NCI-H1436 treated with DMSO at 0.1 percent for 48 hours (cell line): ENCODE measurements at regions not wholly inside any gene's neighbourhood (a gene's known extent, or its start where the extent isn't known, plus 50 kb on each side); places are given as distances from the start of the nearest gene placed in this dataset.
"Not testable (repeated sequence)": the region's sequence is repeated elsewhere in the genome, so short reads cannot be mapped to it uniquely, and the experiment has no call there.

Experiments
- DNase-seq: peaks from one replicate; lab custom pipeline; 2025; lab: John Stamatoyannopoulos, UW

DNA sequence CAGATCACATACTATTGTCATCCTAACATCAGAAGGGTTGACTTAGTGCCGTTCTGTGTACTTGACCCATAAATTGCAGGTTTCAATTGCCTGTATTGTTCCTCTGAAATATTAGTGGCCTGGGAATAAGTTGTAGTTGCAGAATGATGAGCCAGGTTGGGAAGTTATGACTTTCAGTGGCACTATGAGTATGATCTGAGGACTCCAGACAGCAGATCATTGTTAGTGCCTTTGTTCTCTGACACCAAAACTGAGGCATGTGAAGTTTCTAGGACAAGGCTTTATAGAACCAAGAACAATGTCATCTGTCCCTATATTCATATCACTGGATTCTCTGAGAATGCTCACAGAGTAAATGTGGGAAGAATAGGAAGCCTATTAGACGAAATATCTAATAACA is 403.7 kb downstream of the STK39 start:
- no peak for DNase-seq

DNA sequence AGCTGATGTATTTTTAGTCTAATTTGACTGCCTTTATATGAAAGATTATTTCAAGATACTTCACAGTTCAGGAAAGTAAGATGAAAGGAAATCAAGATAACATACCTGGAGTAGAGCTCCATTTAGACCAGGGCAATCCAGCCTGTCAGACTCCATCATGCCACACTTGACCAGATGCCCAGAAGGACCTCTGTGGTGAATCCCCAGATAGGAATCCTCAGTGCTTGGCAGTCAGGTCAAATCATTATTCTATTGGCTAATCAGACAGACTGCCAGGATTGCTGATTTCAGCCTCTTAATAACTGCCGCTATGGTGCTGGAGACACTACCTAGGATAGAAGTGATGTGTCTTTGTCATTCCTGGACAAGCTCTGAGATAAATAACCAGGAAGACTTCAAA is 404.2 kb downstream of the STK39 start:
- no peak for DNase-seq

DNA sequence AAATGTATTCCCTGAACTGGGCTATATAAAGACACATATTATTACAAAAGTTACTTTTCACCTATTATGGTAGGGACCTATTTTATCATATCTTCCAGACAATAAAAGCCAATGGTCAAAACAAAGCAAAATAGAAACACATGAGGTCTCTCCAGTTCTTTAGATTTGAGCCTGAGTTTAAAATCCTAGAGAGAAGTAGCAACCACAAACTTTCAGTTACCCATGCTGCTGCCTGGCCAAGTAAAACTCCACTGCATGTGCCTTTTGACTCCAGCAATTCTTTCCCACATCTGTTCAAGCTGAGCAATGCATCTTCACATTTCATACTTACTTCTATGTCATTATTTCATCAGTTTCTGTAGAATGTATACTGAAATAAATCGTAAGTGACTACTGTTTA is 405.3 kb downstream of the STK39 start:
- DNase-seq, result no peak

DNA sequence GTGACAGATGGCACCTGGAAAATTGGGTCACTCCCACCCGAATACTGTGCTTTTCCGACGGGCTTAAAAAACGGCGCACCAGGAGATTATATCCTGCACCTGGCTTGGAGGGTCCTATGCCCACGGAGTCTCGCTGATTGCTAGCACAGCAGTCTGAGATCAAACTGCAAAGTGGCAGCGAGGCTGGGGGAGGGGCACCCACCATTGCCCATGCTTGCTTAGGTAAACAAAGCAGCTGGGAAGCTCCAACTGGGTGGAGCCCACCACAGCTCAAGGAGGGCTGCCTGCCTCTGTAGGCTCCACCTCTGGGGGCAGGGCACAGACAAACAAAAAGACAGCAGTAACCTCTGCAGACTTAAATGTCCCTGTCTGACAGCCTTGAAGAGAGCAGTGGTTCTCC is 412.1 kb downstream of the STK39 start:
- DNase-seq, result not testable (repeated sequence)

DNA sequence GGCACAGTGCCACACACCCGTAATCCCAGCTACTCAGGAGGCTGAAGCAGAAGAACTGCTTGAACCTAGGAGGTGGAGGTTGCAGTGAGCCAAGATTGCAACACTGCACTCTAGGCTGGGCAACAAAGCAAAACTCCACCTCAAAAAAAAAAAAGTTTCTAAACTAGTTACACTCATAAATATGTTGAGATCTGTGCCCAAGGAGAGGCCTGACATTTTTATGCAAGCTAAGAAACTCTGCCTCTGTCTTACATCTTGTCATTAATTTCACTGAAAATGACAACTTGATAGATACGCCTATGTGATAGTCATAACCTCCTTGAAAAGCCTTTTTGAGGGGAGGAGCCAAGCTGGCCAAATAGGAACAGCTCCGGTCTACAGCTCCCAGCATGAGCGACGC is 412.7 kb downstream of the STK39 start:
- DNase-seq, result no peak

DNA sequence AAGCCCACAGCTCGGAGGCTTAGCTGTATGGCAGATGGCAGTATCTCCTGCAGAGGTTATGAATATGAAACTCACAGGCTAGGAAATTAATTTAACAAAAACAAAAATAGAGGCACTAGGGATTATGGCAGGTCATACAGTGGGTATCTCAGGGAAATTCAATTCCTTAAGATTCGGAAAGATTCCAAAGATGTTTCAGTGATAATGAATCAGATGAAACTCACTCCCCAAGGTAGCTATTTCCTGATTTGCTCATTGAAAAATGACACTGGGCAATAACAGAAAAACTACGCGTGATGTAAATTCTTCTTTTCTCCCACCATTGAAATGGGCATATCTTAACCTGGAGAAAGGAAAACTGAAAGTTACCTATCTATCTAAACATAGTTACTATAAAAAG is 414.1 kb downstream of the STK39 start:
- no peak for DNase-seq

DNA sequence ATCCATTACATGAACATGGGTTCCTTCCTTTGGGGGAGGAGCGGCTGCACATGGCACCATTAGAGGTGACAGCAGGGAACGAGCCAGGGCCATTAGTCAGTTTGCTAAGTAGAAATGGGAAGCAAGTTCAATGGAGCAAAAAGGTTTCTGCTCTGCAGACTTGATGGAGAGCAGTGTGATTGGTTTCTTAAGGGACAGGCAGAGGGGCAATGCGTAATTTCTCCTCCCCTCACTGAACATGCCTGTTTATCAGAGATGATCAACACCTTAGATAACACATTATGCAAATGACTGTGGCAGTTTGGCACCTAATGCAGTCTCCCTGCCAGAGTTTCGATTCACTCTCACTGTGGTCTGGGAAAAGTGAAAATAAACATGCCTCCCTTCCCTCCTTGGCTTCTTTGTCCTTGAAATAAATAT is 414.5 kb downstream of the STK39 start:
- no peak for DNase-seq

DNA sequence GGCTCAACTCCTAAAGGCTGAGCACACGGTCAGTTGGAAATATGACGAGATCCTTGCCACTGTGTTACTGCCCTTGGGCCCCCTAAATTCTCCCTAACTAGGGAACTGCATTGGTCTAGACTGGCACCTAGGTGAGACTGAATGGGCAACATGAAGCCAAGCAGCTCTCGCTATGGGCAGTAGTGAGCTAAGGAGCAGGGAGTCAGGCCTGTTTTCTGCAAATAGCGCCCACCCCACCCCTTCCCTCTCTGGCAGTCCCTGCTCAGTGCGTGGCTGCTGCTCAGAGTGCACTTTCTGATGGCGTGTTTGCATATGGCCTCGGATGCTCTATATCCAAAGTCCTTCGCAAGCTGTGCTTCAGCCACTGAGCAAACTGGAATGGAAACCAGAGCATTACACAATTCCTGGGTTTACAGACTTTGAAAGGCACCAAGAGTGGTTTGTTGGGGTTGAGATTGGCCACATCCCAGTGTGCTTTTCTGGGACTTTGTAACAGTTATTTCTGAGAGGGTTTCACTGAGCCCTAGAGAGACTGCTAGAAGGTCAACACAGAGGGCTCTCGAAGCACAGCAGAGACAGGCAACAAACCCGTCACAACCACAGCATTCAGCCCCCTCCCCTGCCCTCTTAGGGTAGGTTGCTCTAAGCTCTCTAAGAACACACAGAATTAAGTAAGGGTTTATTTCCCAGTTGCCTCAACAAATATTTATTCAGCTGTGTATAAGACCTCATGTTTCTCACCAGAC is 419.9 kb downstream of the STK39 start:
- DNase-seq, result no peak

DNA sequence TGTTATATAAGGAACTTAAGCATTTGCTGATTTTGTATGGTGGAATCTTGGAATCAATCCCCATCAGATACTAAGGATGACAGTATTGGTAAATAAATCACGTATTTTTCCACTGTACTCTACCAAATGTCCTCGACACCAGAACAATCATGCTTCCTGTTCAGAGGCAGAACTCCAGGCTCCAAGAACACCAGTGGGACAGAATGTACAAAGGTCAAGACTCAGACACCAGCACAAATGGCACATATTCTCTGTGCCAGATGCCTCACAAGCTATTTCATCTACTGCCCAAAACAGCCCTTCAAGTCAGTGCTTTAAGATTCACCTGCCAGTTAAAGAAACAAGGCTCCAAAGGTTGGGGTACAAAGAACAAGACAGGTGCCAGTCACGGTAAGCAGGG is 420.5 kb downstream of the STK39 start:
- no peak for DNase-seq

DNA sequence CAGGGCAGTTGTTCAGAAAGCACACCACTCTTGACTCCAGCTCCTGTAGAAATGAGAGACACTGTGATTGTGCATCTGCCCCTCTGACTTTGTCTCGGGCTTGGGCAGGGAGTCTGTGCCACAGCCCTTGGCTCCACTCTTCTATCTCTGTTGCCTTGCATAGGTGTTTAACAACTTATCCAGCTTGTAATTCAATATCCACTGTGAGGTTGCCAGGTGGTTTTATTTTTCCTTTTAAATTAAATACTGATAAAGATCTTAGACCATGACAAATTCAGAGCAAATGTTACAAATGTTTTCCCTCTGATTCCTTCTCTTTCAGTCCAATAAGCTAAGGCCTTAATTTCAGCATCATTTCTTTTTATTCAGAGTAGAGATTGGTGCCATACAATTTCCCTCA is 421.7 kb downstream of the STK39 start:
- DNase-seq, result no peak

DNA sequence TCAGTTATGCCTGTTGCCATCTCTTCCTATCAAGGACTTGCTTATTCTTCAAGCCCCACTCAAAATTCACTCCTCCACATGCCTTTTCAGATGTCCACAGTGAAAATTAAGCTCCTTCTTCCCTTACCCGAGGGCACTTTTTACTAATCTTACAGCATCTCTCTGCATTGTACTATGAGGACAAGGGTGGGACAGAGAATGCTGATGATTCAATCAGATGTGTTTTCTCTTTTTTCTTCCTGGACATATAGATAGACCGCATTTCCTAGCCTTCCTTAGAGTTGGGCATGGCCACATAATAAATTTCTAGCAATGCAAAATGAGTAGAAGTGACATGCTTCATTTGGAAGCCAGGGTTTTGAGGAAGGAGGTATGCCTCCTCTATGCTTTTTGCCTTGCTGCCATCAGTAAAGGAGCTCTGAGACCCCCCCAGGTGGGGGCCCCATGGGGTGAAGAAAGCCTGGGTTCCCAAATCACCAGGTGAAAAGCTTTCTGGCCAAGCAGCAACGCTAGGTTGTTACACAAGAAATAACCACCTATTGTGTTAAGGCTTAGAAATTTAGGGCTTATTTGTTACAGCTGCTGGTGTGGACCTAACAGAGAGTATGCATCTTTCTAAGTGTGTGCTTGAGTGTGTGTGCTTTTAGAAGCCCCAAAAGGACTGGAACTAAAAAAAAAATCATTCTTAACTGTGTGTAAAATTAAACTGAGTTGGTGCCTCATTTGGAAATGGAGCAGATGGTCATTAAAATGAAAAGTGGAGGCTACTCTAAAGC is 424.5 kb downstream of the STK39 start:
- no peak for DNase-seq

DNA sequence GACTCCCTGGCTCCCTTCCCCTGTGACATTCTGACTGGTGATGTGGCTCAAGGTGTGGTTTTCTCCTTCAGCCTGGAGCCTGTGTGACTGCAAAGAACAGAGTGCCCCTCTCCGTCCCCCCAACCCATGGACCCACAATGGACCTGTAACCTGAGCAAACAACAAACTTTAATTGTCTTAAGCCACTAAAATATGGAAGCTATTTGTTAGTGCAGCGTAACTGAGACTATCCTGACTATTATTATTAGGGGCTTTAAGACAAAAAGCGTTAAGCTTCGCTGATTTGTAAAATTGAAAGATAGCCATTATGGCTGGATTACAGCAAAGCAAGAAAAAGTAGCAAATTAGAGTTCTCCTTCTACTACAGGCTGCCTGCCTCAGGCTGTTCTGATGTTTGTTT is 426.9 kb downstream of the STK39 start:
- no peak for DNase-seq

DNA sequence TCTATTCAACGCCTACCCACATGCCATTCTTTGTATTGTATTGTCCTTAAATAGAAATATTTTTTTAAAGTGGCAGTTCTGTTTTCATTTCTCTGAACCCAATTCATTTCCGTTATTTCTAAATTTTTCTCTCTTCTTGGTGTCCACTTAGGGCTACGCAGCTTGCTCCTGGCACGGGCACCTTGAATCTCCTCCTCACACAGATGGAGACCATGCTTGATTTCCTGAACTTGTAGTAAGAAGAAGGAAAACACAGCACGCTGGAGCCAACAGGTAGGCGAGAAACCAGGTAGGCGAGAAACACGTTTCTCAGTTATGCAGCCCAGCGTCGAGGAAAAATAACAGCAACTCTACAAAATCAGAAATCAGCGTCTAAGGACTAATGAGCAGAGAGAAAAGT is 428.9 kb downstream of the STK39 start:
- no peak for DNase-seq

DNA sequence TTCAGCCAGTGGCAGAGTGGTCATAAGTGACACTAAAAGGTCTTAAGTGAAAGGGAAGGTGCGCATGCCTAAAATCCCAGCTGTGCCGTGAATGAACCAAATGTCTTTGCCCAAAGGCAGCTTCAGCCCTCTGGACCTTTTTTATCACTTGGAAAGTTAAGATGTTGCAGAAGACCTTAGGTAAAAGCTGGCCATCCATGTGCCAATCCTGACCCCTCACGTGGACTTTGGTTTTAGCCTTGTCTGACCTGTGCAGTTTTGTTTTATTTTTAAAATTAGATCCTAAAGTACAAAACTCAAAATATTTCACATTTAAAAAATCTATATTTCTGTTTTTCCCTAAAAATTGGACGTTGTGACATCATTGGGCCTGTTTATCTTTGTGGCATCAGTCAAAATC is 429.5 kb downstream of the STK39 start:
- DNase-seq, result no peak

DNA sequence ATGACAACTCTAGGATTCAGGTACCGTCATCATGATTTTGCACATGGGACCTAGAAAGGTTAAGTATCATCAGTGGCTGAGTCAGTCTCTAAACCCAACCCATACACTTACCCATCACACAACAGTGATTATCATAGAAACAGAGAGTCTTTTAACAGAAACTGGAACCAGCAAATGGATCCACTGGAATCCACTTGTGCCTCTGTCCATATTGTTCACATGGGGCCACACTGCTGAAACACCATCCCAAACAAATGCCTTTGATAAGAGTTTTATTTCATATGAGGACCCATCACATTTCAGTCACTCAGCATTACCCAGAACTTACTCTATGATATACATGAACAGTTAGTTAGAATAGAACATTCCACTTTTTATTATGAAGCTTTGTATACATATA is 430.0 kb downstream of the STK39 start:
- DNase-seq, result no peak

DNA sequence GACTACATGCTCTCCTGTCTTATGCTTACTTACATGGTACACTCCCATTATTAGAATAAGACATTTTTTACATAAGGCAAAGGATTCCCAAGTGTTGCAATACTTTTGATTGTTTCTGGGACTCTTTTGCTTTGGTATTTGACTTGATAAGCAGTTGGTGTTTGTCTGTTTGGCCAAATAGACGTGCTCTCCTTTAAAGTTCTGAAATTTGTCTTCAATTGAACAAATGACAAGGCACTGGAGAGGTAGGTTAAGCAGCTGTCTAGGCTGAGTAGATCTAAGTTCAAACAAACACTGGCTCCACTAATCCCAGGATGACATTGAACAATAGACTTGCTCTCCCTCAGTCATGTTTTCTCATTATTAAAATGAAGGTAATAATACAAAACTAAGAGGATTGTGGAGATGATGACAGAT is 430.5 kb downstream of the STK39 start:
- no peak for DNase-seq

DNA sequence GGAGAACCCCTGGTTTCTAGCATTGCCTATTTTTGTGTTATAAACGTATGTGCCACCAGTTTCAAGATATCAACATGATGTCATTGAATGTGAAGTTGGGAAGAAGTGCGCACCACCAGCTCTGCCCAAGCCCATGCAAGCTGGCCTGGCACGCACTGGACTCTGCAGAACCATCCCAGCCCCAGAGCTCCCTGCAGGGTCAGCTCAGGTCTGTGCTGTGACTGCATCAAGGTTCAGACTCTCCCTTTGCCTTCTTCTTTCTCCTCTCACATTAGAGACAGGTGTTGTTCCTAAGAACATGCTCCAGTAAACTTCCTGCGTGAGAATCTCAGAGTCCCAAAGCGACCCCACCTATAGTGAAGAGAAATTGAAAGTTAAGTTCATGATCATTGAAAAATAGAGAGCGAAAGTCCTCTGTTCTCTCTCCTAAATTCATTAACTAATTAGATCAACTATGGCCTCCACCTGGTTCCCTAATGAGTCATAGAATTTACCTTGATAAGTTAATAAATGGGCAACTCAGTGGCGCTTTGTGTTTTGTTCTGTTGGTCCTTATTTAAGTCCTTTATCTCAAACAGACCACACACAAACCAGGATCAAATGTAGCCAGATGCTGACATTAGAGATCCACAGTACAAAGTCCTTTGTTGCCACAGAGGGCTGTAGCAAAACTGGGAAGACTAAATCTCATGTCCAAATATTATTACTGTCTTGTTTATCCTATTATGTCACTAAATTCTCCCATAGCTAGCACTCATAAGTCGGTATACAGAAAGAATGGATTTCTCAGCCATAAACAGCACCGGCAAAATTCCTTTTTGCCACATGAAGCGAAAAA is 432.3 kb downstream of the STK39 start:
- no peak for DNase-seq

DNA sequence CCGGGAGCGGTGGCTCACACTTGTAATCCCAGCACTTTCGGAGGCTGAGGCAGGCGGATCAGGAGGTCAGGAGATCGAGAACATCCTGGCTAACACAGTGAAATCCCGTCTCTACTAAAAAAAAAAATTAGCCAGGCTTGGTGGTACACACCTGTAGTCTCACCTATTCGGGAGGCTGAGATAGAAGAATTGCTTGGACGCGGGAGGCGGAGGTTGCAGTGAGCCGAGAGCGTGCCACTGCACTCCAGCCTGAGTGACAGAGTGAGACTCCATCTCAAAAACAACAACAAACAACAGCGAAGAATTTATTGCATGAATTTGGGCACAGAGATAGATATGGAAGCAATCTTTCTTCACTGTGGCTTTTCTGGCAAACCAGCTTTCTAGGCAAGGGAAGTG is 432.9 kb downstream of the STK39 start:
- DNase-seq, result not testable (repeated sequence)

DNA sequence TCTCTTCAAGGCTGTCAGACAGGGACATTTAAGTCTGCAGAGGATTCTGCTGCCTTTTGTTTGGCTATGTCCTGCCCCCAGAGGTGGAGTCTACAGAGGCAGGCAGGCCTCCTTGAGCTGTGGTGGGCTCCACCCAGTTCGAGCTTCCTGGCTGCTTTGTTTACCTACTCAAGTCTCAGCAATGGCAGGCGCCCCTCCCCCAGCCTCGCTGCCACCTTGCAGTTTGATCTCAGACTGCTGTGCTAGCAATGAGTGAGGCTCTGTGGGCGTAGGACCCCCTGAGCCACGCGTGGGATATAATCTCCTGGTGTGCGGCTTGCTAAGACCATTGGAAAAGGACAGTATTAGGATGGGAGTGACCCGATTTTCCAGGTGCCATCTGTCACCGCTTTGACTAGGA is 437.6 kb downstream of the STK39 start:
- not testable (repeated sequence) for DNase-seq

DNA sequence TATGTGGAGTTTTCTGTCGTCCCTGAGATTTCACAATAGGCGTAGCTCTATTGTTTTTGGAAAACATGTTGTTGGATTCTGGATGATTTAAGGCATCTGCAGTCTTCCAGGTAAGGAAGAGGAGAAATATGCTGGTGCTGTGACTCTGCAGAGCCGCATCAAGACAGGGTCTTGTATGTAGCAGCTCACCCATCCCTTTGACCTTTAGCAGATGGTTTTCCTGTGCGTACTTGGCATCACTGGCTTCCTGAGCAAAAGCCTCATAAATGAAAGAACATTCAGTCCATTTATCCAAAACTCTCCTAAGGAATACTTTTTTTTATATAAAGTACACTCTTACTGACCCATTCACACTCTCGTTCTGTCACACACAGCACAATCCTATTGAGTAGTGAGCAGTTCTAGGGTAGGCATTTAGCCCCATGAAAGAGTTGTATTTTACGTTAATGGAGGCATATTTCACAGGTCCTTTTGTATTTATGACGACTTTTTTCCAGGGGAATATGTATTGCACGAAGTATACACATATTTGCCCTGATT is 443.9 kb downstream of the STK39 start:
- DNase-seq, result no peak

DNA sequence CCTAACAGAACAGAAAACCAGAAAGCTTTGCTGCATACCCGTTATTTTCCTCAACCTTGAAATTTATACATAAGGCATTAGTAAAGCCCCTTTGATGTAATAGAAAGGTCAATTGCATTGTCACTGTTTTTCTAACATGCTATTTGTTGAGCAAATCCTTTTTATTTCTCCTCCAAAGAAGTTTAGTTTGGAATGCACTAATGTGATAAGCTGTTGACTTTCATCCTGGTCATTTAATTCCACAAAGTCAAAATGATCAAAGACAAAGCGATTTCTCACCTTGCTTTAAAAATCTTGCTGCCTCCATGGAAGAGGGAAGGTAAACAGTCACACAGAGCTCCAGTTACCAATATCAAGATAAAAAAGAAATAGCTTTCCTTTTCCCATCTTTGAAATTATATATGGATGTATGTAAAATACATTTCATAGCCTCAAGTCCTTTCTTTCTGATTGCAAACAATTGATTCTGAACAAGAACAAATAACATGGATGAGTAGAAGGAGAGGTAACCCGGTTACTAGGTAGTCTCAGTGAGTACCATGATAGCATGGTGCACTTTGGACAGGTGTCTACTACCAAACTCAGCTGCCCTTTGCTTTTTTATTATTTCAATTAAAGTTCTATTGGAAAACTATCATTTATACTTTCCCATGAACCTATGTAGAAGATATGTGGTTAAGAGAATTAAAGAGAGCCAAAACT is 452.7 kb downstream of the STK39 start:
- no peak for DNase-seq

DNA sequence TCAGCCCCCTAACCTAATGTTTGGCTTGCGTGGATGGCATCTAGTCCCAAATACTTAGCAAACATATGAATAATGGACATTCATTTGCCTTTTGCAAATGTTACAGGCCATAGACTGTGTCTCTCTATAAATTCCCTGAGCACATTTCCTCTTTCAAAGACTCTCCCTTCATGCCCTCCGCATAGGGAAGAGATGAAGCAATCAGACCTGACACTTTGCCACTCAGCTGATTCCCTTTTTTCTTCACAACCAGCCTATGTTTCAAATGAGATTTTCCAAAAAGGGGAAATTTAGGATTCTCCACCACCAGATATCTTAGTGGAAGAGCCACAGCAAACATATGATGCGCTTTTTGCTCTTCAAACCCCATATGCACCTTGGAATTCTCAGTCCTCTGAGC is 453.7 kb downstream of the STK39 start:
- DNase-seq, result no peak
